ENCODE measurements at regions not wholly inside any gene's neighbourhood (a gene's known extent, or its start where the extent isn't known, plus 50 kb on each side); places are given as distances from the start of the nearest gene placed in this dataset.

- no peak overlapping the region for H3K4me3 ChIP-seq (ENCODE audit: low read depth, low read length)
- no peak overlapping the region for H3K27ac ChIP-seq (ENCODE audit: low read depth, low read length)
- H3K4me1 ChIP-seq (ENCODE audit: control insufficient read depth, insufficient read depth, low read length) = no peaks in the 10 kb centered on the region
- no peaks in the 10 kb centered on the region for H3K27me3 ChIP-seq (ENCODE audit: control insufficient read depth, insufficient read depth, low read length)
- DNase-seq (ENCODE audit: low read depth in 4 of 6, low spot score in 6 of 6) = no peak
- WGBS (ENCODE audit: insufficient coverage) = 100% methylated on average over 5 of the region's 6 CpGs
- H3K9me3 ChIP-seq (ENCODE audit: control insufficient read depth, insufficient read depth, low read length) = no peaks in the 10 kb centered on the region
- H3K36me3 ChIP-seq (ENCODE audit: control insufficient read depth, insufficient read depth, low read length) = no peaks in the 10 kb centered on the region
These were observed 73.5 kb upstream of the TMEM215 start for GRCh38 chr9:32709871-32710270.

DNA sequence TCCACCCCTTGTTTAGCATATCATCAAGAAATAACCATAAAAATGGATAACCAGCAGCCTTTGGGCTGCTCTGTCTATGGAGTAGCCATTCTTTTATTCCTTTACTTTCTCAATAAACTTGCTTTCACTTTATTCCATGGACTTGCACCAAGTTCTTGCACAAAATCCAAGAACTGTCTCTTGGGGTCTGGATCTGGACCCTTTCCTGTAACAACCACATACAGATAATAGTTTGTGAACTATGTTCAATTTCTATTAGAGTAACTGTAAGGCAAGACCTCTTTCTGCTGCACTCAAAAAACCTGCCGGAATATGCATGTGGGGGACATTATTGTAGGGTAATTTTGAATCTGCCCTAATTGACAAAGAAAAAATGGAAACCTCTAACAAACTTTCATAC, 66.9 kb upstream of the TMEM215 start:
- Histone ChIP-seq H3K36me3 (ENCODE audit: control insufficient read depth, insufficient read depth, low read length) (no peaks in the 10 kb centered on the region), H3K9me3 (ENCODE audit: control insufficient read depth, insufficient read depth, low read length) (no peaks in the 10 kb centered on the region), H3K4me1 (ENCODE audit: control insufficient read depth, insufficient read depth, low read length) (no peaks in the 10 kb centered on the region), H3K27ac (ENCODE audit: low read depth, low read length) (no peak overlapping the region), H3K27me3 (ENCODE audit: control insufficient read depth, insufficient read depth, low read length) (no peaks in the 10 kb centered on the region), H3K4me3 (ENCODE audit: low read depth, low read length) (no peak overlapping the region)
- DNase-seq (ENCODE audit: low read depth in 4 of 6, low spot score in 6 of 6) = no peak
- no CpG with 5 or more reads among the region's 1 CpG for WGBS (ENCODE audit: insufficient coverage)

DNA sequence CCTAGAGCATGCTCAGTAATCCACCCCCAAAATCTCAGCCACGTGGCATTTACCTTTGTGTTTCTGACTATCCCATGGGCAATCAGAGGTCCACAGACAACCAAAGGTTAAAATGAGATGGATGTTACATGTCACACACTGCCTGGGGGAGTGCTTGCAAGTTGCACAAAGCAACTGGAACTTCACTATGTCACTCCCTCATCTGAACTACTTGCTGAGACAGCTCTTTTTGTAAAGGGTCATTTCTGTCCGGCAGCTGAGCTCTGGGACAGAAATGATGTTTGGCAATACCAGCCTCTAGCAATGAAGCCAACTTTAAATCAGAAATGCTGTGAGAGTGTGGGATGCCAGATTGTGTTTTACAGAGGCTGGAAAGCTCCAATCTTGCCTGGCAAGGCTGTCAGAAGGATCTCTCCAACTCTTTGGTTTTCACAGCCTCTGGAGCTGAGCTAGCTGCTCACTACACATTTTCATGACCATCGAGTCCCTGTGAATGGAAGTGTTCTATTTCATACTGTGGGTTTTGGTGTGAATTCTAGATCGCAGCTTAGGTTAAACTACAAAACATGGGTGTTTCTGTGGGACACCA, 66.3 kb upstream of the TMEM215 start:
- Histone ChIP-seq H3K4me3 (ENCODE audit: low read depth, low read length) (no peak overlapping the region), H3K27me3 (ENCODE audit: control insufficient read depth, insufficient read depth, low read length) (no peaks in the 10 kb centered on the region), H3K36me3 (ENCODE audit: control insufficient read depth, insufficient read depth, low read length) (no peaks in the 10 kb centered on the region), H3K27ac (ENCODE audit: low read depth, low read length) (no peak overlapping the region), H3K4me1 (ENCODE audit: control insufficient read depth, insufficient read depth, low read length) (no peaks in the 10 kb centered on the region), H3K9me3 (ENCODE audit: control insufficient read depth, insufficient read depth, low read length) (no peaks in the 10 kb centered on the region)
- DNase-seq (ENCODE audit: low read depth in 4 of 6, low spot score in 6 of 6) = peak in 1 of 6 donors; percentile 44
- 67% methylated on average over 1 of the region's 4 CpGs for WGBS (ENCODE audit: insufficient coverage)

- no peaks in the 10 kb centered on the region for H3K27me3 ChIP-seq (ENCODE audit: control insufficient read depth, insufficient read depth, low read length)
These were observed 60.6 kb upstream of the TMEM215 start for GRCh38 chr9:32722704-32723103.

DNA sequence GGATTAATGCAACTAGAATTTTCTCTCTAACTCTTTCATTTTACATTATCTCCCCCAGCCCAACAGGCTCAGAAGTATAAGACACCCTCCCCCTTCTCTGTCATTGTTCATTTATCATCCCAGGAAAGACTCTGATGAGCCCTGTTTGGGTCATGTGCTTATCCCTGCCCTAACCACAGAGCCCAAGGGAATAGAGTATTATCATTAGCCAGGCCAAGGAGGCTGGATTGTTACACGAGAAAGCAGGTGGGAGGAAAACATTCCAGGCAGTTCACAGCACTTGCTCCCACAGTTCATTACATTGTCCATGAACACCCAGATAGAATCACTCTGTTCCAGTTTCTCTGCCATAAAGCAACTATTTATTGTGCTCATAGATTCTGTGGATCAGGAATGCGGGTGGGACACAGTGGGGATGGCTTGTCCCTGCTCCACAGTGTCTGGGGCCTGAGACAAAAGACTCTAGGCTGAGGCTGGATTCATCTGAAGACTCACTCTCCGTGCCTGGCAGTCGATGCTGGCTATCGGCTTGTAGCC, 59.5 kb upstream of the TMEM215 start:
- Histone ChIP-seq H3K4me1 (ENCODE audit: control insufficient read depth, insufficient read depth, low read length) (no peaks in the 10 kb centered on the region), H3K9me3 (ENCODE audit: control insufficient read depth, insufficient read depth, low read length) (no peaks in the 10 kb centered on the region), H3K27ac (ENCODE audit: low read depth, low read length) (no peak overlapping the region), H3K27me3 (ENCODE audit: control insufficient read depth, insufficient read depth, low read length) (no peaks in the 10 kb centered on the region), H3K36me3 (ENCODE audit: control insufficient read depth, insufficient read depth, low read length) (no peaks in the 10 kb centered on the region), H3K4me3 (ENCODE audit: low read depth, low read length) (no peak overlapping the region)
- no peak for DNase-seq (ENCODE audit: low read depth in 4 of 6, low spot score in 6 of 6)
- 61% methylated on average over 4 of the region's 5 CpGs for WGBS (ENCODE audit: insufficient coverage)

More at GRCh38 chr9:32722704-32723103, 60.6 kb upstream of the TMEM215 start:
- peak in 1 of 6 donors; percentile 21 for DNase-seq (ENCODE audit: low read depth in 4 of 6, low spot score in 6 of 6)
- no peaks in the 10 kb centered on the region for H3K9me3 ChIP-seq (ENCODE audit: control insufficient read depth, insufficient read depth, low read length)
- no peaks in the 10 kb centered on the region for H3K36me3 ChIP-seq (ENCODE audit: control insufficient read depth, insufficient read depth, low read length)
- H3K27ac ChIP-seq (ENCODE audit: low read depth, low read length) = no peak overlapping the region
- H3K4me3 ChIP-seq (ENCODE audit: low read depth, low read length) = no peak overlapping the region
- no peaks in the 10 kb centered on the region for H3K4me1 ChIP-seq (ENCODE audit: control insufficient read depth, insufficient read depth, low read length)
- WGBS (ENCODE audit: insufficient coverage) = 28% methylated on average over 4 of the region's 7 CpGs

- no peak overlapping the region for H3K27ac ChIP-seq (ENCODE audit: low read depth, low read length)
- no peaks in the 10 kb centered on the region for H3K36me3 ChIP-seq (ENCODE audit: control insufficient read depth, insufficient read depth, low read length)
- no peaks in the 10 kb centered on the region for H3K27me3 ChIP-seq (ENCODE audit: control insufficient read depth, insufficient read depth, low read length)
- H3K4me3 ChIP-seq (ENCODE audit: low read depth, low read length) = no peak overlapping the region
- no peaks in the 10 kb centered on the region for H3K4me1 ChIP-seq (ENCODE audit: control insufficient read depth, insufficient read depth, low read length)
- no peaks in the 10 kb centered on the region for H3K9me3 ChIP-seq (ENCODE audit: control insufficient read depth, insufficient read depth, low read length)
- no peak for DNase-seq (ENCODE audit: low read depth in 4 of 6, low spot score in 6 of 6)
- no CpG with 5 or more reads among the region's 7 CpGs for WGBS (ENCODE audit: insufficient coverage)
These were observed 58.1 kb upstream of the TMEM215 start for GRCh38 chr9:32725066-32725860.

- no peak overlapping the region for H3K4me3 ChIP-seq (ENCODE audit: low read depth, low read length)
- H3K4me1 ChIP-seq (ENCODE audit: control insufficient read depth, insufficient read depth, low read length) = no peaks in the 10 kb centered on the region
- H3K27me3 ChIP-seq (ENCODE audit: control insufficient read depth, insufficient read depth, low read length) = no peaks in the 10 kb centered on the region
- WGBS (ENCODE audit: insufficient coverage) = 81% methylated on average over 3 of the region's 3 CpGs
- DNase-seq (ENCODE audit: low read depth in 4 of 6, low spot score in 6 of 6) = no peak
- H3K36me3 ChIP-seq (ENCODE audit: control insufficient read depth, insufficient read depth, low read length) = no peaks in the 10 kb centered on the region
- H3K27ac ChIP-seq (ENCODE audit: low read depth, low read length) = no peak overlapping the region
- H3K9me3 ChIP-seq (ENCODE audit: control insufficient read depth, insufficient read depth, low read length) = no peaks in the 10 kb centered on the region
These were observed 55.2 kb upstream of the TMEM215 start for GRCh38 chr9:32728181-32728580.

All from spinal cord (tissue), 9 donors.